DMS 273 (cell line): ENCODE measurements at regions not wholly inside any gene's neighbourhood (a gene's known extent, or its start where the extent isn't known, plus 50 kb on each side); places are given as distances from the start of the nearest gene placed in this dataset.
"Not testable (repeated sequence)": the region's sequence is repeated elsewhere in the genome, so short reads cannot be mapped to it uniquely, and the experiment has no call there.

ENCODE experiments used
- DNase-seq: peaks from one replicate; lab custom pipeline; 2025; ENCODE audit not compliant: unreplicated experiment; lab: John Stamatoyannopoulos, UW

- DNase-seq, result not testable (repeated sequence)
Observed at GRCh38 chr5:71343994-71344393, 111.5 kb upstream of the BDP1 start.

DNA sequence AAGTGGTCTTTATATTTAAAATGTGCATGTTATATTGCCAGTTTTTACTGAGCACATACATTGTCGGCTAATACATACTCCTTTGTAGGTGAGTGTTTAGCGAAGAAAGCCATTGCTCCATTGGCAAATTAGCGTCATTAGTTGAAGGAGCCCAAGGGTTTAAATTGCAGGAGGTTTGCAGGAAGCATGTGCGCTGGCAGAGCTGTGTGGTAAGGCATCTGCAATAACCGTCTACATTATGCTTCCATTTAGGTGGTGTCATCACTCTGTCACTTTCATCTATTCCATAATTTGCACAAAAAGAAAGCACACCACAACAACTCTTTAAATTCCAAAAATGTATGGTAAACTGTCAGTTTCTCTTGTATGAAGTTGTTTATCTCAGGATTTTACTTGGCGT is 82.8 kb upstream of the BDP1 start:
- DNase-seq, result not testable (repeated sequence)

- DNase-seq, result not testable (repeated sequence)
Observed at GRCh38 chr5:71373054-71373734, 82.3 kb upstream of the BDP1 start.

GRCh38 chr5:71384204-71384603 is 71.2 kb upstream of the BDP1 start:
- not testable (repeated sequence) for DNase-seq

GRCh38 chr5:71384706-71385105 is 70.7 kb upstream of the BDP1 start:
- DNase-seq, result no peak

DNA sequence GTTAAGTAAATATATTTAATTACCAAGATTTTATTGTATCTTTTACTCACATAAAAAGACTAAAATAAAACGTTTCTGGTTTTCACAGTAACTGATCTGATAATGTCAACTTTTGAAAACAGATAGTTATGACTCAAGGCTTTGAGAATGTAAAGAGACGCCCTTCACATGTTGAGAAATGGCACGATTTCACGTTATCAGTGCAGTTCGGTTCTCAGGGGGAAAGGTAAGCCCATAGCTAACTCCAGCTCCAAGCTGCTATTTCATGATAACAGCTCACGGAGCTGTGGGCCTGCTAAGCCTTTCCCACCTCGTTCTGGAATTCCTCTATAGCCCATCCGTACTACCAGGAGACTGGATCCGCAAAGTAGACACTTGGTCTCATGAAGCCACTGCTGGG is 70.2 kb upstream of the BDP1 start:
- not testable (repeated sequence) for DNase-seq

- DNase-seq, result peak; percentile 1
Observed at GRCh38 chr5:71388184-71388583, 67.3 kb upstream of the BDP1 start.

DNA sequence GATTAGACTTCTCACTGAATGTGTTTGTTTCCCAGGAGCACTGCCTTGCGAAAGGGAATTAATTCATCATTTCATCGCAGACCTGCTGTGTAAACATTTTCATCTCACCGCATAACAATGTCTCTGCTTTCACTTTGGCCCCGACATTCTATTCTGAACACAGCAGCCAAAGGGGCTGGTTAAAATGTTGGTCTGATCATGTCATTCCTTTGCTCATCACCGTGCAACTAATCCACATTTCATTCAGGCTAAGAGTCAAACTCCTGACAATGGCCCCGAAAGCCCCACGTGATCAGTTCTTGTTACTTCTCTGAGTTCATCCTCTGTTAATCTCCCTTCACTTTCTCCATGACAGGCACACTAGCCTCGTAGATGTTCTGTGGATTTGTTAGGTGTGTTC is 57.1 kb upstream of the BDP1 start:
- not testable (repeated sequence) for DNase-seq

DNA sequence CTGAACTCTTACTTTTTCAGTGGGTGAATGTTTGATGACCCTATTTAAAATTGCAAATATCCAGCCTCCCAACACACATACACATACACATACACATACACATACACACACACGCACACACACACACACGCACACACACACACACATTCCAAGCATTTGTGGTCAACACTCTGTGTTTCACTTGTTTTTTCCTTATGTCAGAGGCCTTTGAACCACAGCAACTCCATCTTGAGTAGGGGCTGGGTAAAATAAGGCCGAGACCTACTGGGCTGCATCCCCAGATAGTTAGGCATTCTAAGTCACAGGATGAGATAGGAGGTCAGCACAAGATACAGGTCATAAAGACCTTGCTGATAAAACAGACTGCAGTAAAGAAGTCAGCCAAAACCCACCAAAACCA is 56.6 kb upstream of the BDP1 start:
- not testable (repeated sequence) for DNase-seq

DNA sequence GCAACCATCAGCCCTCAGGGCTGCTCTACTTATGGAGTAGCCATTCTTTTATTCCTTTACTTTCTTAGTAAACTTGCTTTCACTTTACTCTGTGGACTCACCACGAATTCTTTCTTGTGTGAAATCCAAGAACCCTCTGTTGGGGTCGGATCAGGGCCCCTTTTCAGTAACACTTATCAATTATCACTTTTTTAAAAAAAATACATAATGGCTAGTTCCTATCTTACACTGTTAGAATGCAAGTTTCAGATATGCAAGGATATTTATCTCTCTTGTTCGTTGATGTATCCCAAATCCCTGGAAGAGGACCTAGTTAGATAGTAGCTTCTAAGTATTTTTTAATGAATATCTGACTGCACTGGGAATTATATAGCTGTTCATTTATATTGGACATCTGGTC is 56.0 kb upstream of the BDP1 start:
- DNase-seq, result not testable (repeated sequence)

DNA sequence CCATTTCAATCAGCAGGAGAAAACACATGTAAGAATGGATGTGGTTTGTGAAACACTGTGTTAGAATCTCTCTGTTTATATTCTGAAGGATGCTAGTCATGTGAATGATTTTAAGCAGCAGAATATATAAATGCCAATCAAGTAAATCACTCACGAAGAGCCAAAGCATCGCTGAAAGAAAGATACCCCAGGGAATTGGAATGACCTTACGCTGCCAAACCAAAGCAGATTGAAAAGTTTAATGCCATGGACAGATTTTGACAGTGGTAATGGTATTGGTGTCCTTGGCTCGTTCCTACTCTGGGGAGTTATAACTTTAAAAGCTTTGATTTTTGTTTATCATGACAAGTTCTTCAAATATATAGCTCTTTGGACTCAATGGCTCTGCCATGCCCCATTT is 54.8 kb upstream of the BDP1 start:
- not testable (repeated sequence) for DNase-seq

GRCh38 chr5:71401150-71401549 is 54.3 kb upstream of the BDP1 start:
- not testable (repeated sequence) for DNase-seq

DNA sequence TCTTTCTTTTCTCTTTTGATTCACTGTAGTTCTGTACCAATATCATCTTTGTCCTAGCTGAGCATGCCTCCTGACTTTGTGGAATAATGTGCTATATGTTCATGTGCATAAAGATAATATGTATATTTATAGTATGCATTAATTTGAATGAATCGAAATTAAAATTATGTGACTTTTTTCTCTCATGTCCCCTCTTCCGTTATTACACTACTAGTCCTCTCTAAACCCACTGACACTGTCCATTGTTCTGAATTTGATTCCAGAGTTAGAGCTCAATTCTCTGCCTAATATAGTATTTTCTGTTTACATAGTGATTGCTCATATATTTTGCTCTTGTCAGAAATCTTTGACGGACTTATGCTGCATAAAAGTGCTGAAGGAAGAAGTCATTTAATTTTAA is 53.9 kb upstream of the BDP1 start:
- DNase-seq, result not testable (repeated sequence)

- DNase-seq, result not testable (repeated sequence)
Observed at GRCh38 chr5:71404441-71404840, 51.0 kb upstream of the BDP1 start.

GRCh38 chr5:71404936-71405335 is 50.5 kb upstream of the BDP1 start:
- not testable (repeated sequence) for DNase-seq
